ENCODE measurements at regions not wholly inside any gene's neighbourhood (a gene's known extent, or its start where the extent isn't known, plus 50 kb on each side); places are given as distances from the start of the nearest gene placed in this dataset.
"Not testable (repeated sequence)": the region's sequence is repeated elsewhere in the genome, so short reads cannot be mapped to it uniquely, and the experiment has no call there.

DNA sequence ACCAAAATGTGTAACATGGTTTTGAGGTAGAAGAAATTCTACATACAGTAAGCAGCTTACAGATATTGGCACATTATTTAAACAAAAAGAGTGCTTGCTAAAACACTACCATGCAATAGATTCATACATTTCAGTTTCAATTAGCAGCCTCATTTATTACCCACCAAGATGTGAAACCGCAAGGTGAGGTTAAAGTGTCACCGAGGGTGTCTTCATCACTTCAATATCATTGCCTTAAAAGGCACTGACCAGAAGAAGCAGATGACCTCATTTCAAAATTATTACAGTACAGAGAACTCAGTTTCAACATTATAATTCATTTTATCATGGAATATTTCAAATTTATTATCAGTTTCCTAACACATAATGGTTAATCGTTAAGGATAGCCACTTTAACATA, 302.2 kb downstream of the ISL1 start:
- Histone ChIP-seq H3K36me3 (no peaks in the 10 kb centered on the region), H3K4me3 (no peak overlapping the region), H3K27ac (no peak overlapping the region), H3K9me3 (no peaks in the 10 kb centered on the region), H3K4me1 (no peaks in the 10 kb centered on the region), H3K27me3 (no peaks in the 10 kb centered on the region)
- intact Hi-C loops (cut with DNase I), result no loop called here
- TF ChIP-seq, protein P1, sequence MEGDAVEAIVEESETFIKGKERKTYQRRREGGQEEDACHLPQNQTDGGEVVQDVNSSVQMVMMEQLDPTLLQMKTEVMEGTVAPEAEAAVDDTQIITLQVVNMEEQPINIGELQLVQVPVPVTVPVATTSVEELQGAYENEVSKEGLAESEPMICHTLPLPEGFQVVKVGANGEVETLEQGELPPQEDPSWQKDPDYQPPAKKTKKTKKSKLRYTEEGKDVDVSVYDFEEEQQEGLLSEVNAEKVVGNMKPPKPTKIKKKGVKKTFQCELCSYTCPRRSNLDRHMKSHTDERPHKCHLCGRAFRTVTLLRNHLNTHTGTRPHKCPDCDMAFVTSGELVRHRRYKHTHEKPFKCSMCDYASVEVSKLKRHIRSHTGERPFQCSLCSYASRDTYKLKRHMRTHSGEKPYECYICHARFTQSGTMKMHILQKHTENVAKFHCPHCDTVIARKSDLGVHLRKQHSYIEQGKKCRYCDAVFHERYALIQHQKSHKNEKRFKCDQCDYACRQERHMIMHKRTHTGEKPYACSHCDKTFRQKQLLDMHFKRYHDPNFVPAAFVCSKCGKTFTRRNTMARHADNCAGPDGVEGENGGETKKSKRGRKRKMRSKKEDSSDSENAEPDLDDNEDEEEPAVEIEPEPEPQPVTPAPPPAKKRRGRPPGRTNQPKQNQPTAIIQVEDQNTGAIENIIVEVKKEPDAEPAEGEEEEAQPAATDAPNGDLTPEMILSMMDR (IDR thresholded peaks at IDR 0.05), result no peak
- TF ChIP-seq POLR2AphosphoS5 (IDR thresholded peaks at IDR 0.05; ENCODE audit: insufficient read depth in 1 of 2, low read depth in 1 of 2), result no peak
- no peak for TF ChIP-seq POLR2A (IDR thresholded peaks at IDR 0.05)
- no peak for DNase-seq (ENCODE audit: extremely low spot score in 2 of 2)

DNA sequence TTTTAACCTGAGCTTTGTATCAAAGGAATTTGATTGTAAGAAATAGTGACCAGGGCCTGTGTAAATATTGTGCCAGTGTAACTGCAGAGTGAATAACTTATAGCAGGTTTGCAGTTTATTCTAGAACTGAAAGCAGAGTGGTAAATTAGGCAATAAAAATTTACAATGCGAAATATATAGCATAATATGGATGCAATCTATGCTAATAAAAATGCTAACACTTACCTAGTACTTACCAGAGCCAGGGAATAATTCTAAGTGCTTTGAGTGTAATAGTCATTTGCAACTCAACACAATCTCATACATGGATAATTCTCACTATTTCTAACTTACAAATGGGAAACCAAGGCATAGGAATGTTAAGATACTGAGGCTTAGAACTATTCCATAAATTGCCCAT, 303.4 kb downstream of the ISL1 start:
- intact Hi-C loops (cut with DNase I), result no loop called here
- TF ChIP-seq POLR2AphosphoS5 (IDR thresholded peaks at IDR 0.05; ENCODE audit: insufficient read depth in 1 of 2, low read depth in 1 of 2) (no peak), POLR2A (IDR thresholded peaks at IDR 0.05) (no peak)
- TF ChIP-seq, protein P1 (IDR thresholded peaks at IDR 0.05), result no peak
- no peaks in the 10 kb centered on the region for H3K9me3 ChIP-seq
- no peaks in the 10 kb centered on the region for H3K27me3 ChIP-seq
- no peak overlapping the region for H3K27ac ChIP-seq
- no peaks in the 10 kb centered on the region for H3K4me1 ChIP-seq
- no peaks in the 10 kb centered on the region for H3K36me3 ChIP-seq
- DNase-seq (ENCODE audit: extremely low spot score in 2 of 2), result no peak
- H3K4me3 ChIP-seq, result no peak overlapping the region

GRCh38 chr5:51691538-51692079, 308.4 kb downstream of the ISL1 start:
- no peaks in the 10 kb centered on the region for H3K36me3 ChIP-seq
- no peaks in the 10 kb centered on the region for H3K4me1 ChIP-seq
- DNase-seq (ENCODE audit: extremely low spot score in 2 of 2), result no peak
- H3K27ac ChIP-seq, result no peak overlapping the region
- H3K27me3 ChIP-seq, result no peaks in the 10 kb centered on the region
- H3K9me3 ChIP-seq, result no peaks in the 10 kb centered on the region
- TF ChIP-seq POLR2AphosphoS5 (IDR thresholded peaks at IDR 0.05; ENCODE audit: insufficient read depth in 1 of 2, low read depth in 1 of 2), result no peak
- no peak for TF ChIP-seq POLR2A (IDR thresholded peaks at IDR 0.05)
- TF ChIP-seq, protein P1 (IDR thresholded peaks at IDR 0.05), result no peak
- no peak overlapping the region for H3K4me3 ChIP-seq
- intact Hi-C loops (cut with DNase I), result no loop called here

- Histone ChIP-seq H3K9me3 (no peaks in the 10 kb centered on the region), H3K4me3 (no peak overlapping the region), H3K4me1 (no peaks in the 10 kb centered on the region), H3K27me3 (no peaks in the 10 kb centered on the region), H3K27ac (no peak overlapping the region), H3K36me3 (no peaks in the 10 kb centered on the region)
- TF ChIP-seq, protein P1 (IDR thresholded peaks at IDR 0.05), result no peak
- TF ChIP-seq POLR2A (IDR thresholded peaks at IDR 0.05) (no peak), POLR2AphosphoS5 (IDR thresholded peaks at IDR 0.05; ENCODE audit: insufficient read depth in 1 of 2, low read depth in 1 of 2) (no peak)
- no peak for DNase-seq (ENCODE audit: extremely low spot score in 2 of 2)
- intact Hi-C loops (cut with DNase I), result no loop called here
Observed at GRCh38 chr5:51694826-51695225, 311.6 kb downstream of the ISL1 start.

DNA sequence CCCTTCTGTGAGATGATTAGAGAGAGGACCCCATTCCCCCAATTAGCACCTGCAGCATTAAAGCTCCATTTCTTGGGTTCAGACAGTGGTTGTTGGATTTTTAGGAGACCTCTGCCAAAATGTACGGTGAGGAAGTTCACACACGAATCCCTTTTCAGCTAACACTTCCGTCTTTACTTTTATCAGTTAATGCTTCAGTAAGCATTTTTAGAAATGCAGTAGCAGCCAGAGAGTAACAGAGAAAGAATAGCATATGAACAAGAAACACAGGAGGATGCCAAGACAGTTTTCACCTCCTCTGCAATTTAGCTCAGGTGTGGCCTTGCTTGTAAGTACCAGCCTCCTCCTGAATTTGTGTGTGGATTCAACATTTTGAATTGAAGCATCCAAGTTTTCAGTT, 312.9 kb downstream of the ISL1 start:
- DNase-seq (ENCODE audit: extremely low spot score in 2 of 2), result no peak
- Histone ChIP-seq H3K27ac (no peak overlapping the region), H3K4me1 (no peaks in the 10 kb centered on the region), H3K36me3 (no peaks in the 10 kb centered on the region), H3K27me3 (no peaks in the 10 kb centered on the region), H3K4me3 (no peak overlapping the region), H3K9me3 (no peaks in the 10 kb centered on the region)
- intact Hi-C loops (cut with DNase I), result no loop called here
- no peak for TF ChIP-seq POLR2AphosphoS5 (IDR thresholded peaks at IDR 0.05; ENCODE audit: insufficient read depth in 1 of 2, low read depth in 1 of 2)
- TF ChIP-seq POLR2A (IDR thresholded peaks at IDR 0.05), result no peak
- TF ChIP-seq, protein P1 (IDR thresholded peaks at IDR 0.05), result no peak

DNA sequence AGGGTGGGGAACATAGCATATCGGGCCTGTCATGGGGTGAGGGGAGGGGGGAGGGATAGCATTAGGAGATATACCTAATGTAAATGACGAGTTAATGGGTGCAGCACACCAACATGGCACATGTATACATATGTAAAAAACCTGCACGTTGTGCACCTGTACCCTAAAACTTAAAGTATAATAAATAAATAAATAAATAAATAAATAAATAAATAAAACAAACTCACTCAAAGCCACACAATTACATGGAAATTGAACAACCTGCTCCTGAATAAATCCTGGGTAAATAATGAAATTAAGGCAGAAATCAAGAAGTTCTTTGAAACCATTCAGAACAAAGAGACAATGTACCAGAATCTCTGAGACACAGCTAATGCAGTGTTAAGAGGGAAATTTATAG, 318.8 kb downstream of the ISL1 start:
- H3K27ac ChIP-seq; H3K36me3 ChIP-seq; DNase-seq (ENCODE audit: extremely low spot score in 2 of 2); H3K4me1 ChIP-seq; H3K27me3 ChIP-seq; H3K9me3 ChIP-seq; H3K4me3 ChIP-seq; intact Hi-C loops (cut with DNase I): not testable (repeated sequence)
